Psoas muscle (tissue), 7 donors: ENCODE measurements at regions not wholly inside any gene's neighbourhood (a gene's known extent, or its start where the extent isn't known, plus 50 kb on each side); places are given as distances from the start of the nearest gene placed in this dataset.

Experiments
- ATAC-seq, 4 donors: fragments of 200-7000 bp; cut with Tn5 transposase; one replicate each; pipeline ENCODE4 v1.9.1; 2020; ENCODE audit warnings: moderate library complexity in 3 of 4, mild to moderate bottlenecking in 2 of 4
- DNase-seq, 2 donors: peaks; one replicate each; pipeline ENCODE4 v3.0.0-alpha.2; 2020
- H3K27ac ChIP-seq: fragments of 200-600 bp; one replicate; pipeline ENCODE4 v1.8.0; 2022
- H3K27me3 ChIP-seq, 3 donors: fragments of 200-600 bp in 1 of 3; one replicate each; pipeline versions ENCODE4 v1.6.1 to v1.8.0; 2013 to 2022; ENCODE audit warnings: low read length in 2 of 3, mild to moderate bottlenecking in 2 of 3, moderate library complexity in 1 of 3; ENCODE audit not compliant: insufficient read depth in 3 of 3
- H3K36me3 ChIP-seq, 2 donors: fragments of 200-600 bp in 1 of 2; one replicate each; pipeline versions ENCODE4 v1.6.1 to v1.8.0; 2013 to 2022; ENCODE audit warnings: low read depth in 1 of 2, mild to moderate bottlenecking in 1 of 2, moderate library complexity in 1 of 2; ENCODE audit not compliant: insufficient read depth in 1 of 2
- H3K4me1 ChIP-seq: fragments of 200-600 bp; one replicate; pipeline ENCODE4 v1.8.0; 2022
- H3K4me3 ChIP-seq: fragments of 200-600 bp; one replicate; pipeline ENCODE4 v1.8.0; 2022; ENCODE audit warnings: mild to moderate bottlenecking
- H3K9me3 ChIP-seq: fragments of 200-600 bp; one replicate; pipeline ENCODE4 v1.8.0; 2022
- CTCF ChIP-seq: fragments of 200-600 bp; IDR thresholded peaks from one replicate; pipeline ENCODE4 v1.8.0; 2022; ENCODE audit warnings: antibody characterized with exemption
- WGBS, 3 donors: extraction: QIAGEN DNeasy Blood & Tissue Kit; methylation state at CpG; one replicate each; pipeline versions ENCODE4 v1.1.6 to v1.1.7; 2013; 5-methylcytosine and 5-hydroxymethylcytosine counted together
- intact Hi-C, 2 donors: fragments of 100-400 bp; cut with DNase I; formaldehyde crosslinking; loops; one replicate each; pipeline versions ENCODE4 v1.11.0 to v1.14.2; 2022
- donor health status: healthy with polysubstance abuse.
- donor health status: DM: no; HTN: no; CAD: no; lungs with moderate emphysema.
- donor health status: Bipolar disorder and iron deficiency.
- donor health status: healthy.
- donor health status: DM: yes; HTN: yes; CAD: no.
- donor health status: DM: no; HTN: no; CAD: no.
- donor health status: DM: yes; HTN: yes; CAD: no.

DNA sequence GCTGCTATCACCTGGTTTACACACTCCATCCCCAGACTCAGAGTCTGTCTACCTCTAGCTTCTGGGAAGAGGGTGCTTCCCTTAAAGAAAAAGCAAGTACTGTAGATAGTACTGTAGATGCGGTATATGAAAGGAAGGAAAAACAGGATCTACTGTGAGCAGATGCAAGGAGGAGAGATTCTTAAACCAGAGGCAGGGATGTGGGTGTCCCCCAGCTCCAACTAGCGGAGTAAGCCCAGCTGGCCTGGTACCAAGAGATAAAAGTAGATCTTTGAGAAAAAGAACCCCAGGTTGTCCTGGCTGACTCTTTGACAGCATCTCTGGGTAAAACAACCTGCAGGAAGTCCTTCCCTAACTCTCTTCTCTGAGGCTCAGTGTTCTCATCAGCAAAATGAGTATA is 523.7 kb upstream of the PROK2 start:
- H3K27me3 ChIP-seq: no peaks in the 10 kb centered on the region
- H3K4me1 ChIP-seq: no peaks in the 10 kb centered on the region
- ATAC-seq (no peak), DNase-seq (no peak)
- no peak overlapping the region for H3K4me3 ChIP-seq
- no peak overlapping the region for H3K27ac ChIP-seq
- no peaks in the 10 kb centered on the region for H3K36me3 ChIP-seq
- intact Hi-C loops: no loop called here
- TF ChIP-seq CTCF: no peak
- no peaks in the 10 kb centered on the region for H3K9me3 ChIP-seq
- WGBS, 3 donors: 90 to 98% (median 91%) methylated on average over 2 of the region's 2 CpGs

DNA sequence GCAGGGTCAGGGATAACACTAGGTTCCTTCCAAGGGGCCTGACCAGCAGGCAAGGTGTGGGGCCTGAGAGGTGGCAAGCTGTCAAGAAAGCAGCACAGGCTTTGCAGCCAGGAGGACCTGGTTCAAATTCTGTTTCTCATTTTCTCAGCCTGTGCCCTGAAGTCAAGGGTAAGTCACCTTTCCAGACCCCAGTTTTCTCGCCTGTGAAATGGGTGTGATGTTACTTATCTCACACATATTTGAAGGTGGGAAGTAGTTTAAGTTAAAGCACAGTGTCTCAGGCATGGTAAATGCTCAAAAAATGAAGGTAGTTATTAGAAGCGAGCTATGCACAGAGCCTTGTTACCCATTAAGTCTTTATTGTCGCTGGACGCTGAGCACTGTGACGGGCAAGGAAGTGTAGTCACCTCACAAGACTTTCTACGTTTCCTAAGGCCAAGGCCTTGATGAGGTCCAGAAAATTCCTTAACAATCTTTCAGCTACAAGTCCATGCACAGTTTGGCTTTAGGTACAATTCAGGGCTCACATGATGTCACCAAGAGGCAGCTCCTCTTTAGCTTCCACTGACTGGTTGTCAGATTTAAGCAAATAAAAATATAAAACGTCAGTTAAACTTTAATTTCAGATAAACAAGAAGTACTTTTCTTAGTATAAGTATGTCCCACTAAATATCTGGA is 522.6 kb upstream of the PROK2 start:
- H3K36me3 ChIP-seq: no peaks in the 10 kb centered on the region
- H3K4me1 ChIP-seq: no peaks in the 10 kb centered on the region
- WGBS, 3 donors: 94 to 97% (median 95%) methylated on average over 7 of the region's 7 CpGs
- DNase-seq (no peak), ATAC-seq (no peak)
- no peak for TF ChIP-seq CTCF
- no peaks in the 10 kb centered on the region for H3K9me3 ChIP-seq
- H3K27me3 ChIP-seq: no peaks in the 10 kb centered on the region
- H3K4me3 ChIP-seq: no peak overlapping the region
- no peak overlapping the region for H3K27ac ChIP-seq
- intact Hi-C loops: no loop called here

- 68 to 70% (median 70%) methylated on average over 9 of the region's 9 CpGs for WGBS, 3 donors
- H3K36me3 ChIP-seq: no peaks in the 10 kb centered on the region
- no peak for TF ChIP-seq CTCF
- H3K4me3 ChIP-seq: no peak overlapping the region
- no peaks in the 10 kb centered on the region for H3K27me3 ChIP-seq
- ATAC-seq: no peak
- no peaks in the 10 kb centered on the region for H3K9me3 ChIP-seq
- no peak for DNase-seq
- no peaks in the 10 kb centered on the region for H3K4me1 ChIP-seq
- intact Hi-C loops: no loop called here
- H3K27ac ChIP-seq: no peak overlapping the region
These were observed 521.9 kb upstream of the PROK2 start for GRCh38 chr3:72306800-72307341.

DNA sequence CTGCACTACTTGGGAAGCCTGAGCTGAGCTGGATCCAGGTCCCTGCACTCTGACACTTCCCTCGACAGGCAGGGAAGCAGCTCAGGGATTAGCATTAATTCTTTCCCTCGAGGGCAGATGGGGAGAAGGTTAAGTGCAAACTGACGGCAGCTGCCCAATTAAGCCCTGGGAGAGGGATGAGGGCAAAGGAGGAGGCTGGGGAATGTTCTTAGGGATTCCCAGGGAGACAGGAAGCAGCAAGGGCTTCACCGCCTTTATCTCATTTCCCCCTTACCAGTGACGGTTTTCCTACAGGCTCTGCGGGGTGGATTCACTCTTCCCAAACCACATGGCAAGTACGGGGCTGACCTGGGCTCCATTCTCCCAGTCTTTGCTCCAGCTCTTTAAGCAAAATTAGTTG is 519.0 kb upstream of the PROK2 start:
- WGBS, 3 donors: 22 to 34% (median 28%) methylated on average over 7 of the region's 7 CpGs
- Histone ChIP-seq H3K4me3 (no peak overlapping the region), H3K9me3 (no peaks in the 10 kb centered on the region), H3K36me3 (no peaks in the 10 kb centered on the region), H3K4me1 (no peaks in the 10 kb centered on the region), H3K27me3 (no peaks in the 10 kb centered on the region), H3K27ac (no peak overlapping the region)
- intact Hi-C loops: no loop called here
- no peak for TF ChIP-seq CTCF
- ATAC-seq (peak in 1 of 4 donors; percentile 27), DNase-seq (no peak)

DNA sequence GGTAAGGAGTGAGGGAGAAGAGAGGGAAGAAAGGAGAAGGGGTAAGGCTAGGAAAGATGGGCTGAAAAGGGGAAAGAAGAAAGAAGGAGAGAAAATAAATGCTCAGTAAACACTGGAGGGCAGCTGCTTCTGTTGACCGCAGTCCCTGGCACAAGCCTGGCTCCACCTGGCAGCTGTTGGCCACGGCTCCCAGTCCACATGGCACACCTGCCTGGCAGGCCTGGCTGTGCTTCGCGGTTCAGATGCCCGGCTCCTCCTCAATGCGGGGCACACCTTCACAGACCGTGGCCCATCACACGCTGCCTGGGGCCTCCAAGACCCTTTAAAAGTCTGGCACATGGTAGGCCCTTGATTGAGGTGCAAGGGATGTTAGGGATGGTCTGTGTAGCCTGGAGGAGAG is 516.8 kb upstream of the PROK2 start:
- Histone ChIP-seq H3K4me3 (no peak overlapping the region), H3K4me1 (peaks cover 9% of the 10 kb centered on the region), H3K9me3 (no peaks in the 10 kb centered on the region), H3K36me3 (no peaks in the 10 kb centered on the region), H3K27me3 (no peaks in the 10 kb centered on the region), H3K27ac (no peak overlapping the region)
- no peak for TF ChIP-seq CTCF
- ATAC-seq (no peak), DNase-seq (no peak)
- WGBS, 3 donors: 62 to 75% (median 75%) methylated on average over 8 of the region's 8 CpGs
- intact Hi-C loops: no loop called here
